ENCODE measurements at regions not wholly inside any gene's neighbourhood (a gene's known extent, or its start where the extent isn't known, plus 50 kb on each side); places are given as distances from the start of the nearest gene placed in this dataset.

DNA sequence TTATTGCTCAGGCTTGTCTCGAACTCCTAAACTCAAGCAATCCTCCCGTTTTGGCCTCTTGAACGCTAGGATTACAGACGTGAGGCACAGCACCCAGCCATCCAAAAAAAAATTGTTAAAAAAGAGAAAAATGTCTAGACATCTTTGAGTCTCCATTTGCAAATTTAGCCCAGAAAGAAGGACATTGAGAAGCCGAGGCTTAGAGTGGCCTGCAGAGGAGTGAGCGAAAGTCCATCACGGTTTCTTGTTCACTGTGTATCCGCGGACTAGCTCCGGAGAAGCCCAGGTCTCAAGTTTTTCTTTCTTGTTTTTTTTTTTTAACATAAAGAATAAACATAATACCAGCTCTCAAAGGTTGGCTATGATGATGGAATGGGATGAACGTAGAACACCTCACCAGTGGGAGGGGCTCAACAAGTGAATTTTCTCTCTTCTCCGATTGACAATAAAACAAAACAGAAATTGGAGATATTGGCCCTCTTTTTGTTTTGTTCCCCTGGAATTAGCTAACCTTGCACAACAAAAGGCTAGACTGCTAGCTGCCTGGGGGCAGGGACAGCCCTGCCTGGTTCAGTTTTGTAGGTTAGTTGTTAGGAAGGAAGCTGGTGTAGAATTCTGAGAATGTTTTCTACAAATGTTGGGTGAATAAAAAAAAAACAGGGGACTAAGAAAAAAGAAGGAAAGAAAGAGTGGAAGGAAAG is 163.4 kb downstream of the MYCN start:
- no peaks in the 10 kb centered on the region for H3K27me3 ChIP-seq (ENCODE audit: insufficient read depth, low read depth, low read length)
- no peaks in the 10 kb centered on the region for H3K79me2 ChIP-seq (replicated peaks; ENCODE audit: insufficient read depth, low read length)
- H3K4me2 ChIP-seq (ENCODE audit: low read length): no peak overlapping the region
- no peaks in the 10 kb centered on the region for H4K20me1 ChIP-seq (ENCODE audit: insufficient read depth)
- no peak overlapping the region for H3K4me3 ChIP-seq (ENCODE audit: low read length)
- peaks cover 5% of the 10 kb centered on the region for H3F3A ChIP-seq (ENCODE audit: insufficient read depth, low read length, poor library complexity, severe bottlenecking)
- H2AFZ ChIP-seq (ENCODE audit: low read depth, low read length): no peak overlapping the region
- no peaks in the 10 kb centered on the region for H3K36me3 ChIP-seq (ENCODE audit: insufficient read depth, low read length)
- no peaks in the 10 kb centered on the region for H3K9me2 ChIP-seq (ENCODE audit: insufficient read depth, low read length)
- H3K9me3 ChIP-seq (ENCODE audit: low read length): no peaks in the 10 kb centered on the region
- no peak overlapping the region for H3K9ac ChIP-seq (ENCODE audit: low read length)
- no peak for TF ChIP-seq SMC3 (conservative IDR thresholded peaks at IDR 0.05; ENCODE audit: poor library complexity)
- no peak for TF ChIP-seq POLR2AphosphoS5 (IDR thresholded peaks at IDR 0.05)
- TF ChIP-seq, protein P1, sequence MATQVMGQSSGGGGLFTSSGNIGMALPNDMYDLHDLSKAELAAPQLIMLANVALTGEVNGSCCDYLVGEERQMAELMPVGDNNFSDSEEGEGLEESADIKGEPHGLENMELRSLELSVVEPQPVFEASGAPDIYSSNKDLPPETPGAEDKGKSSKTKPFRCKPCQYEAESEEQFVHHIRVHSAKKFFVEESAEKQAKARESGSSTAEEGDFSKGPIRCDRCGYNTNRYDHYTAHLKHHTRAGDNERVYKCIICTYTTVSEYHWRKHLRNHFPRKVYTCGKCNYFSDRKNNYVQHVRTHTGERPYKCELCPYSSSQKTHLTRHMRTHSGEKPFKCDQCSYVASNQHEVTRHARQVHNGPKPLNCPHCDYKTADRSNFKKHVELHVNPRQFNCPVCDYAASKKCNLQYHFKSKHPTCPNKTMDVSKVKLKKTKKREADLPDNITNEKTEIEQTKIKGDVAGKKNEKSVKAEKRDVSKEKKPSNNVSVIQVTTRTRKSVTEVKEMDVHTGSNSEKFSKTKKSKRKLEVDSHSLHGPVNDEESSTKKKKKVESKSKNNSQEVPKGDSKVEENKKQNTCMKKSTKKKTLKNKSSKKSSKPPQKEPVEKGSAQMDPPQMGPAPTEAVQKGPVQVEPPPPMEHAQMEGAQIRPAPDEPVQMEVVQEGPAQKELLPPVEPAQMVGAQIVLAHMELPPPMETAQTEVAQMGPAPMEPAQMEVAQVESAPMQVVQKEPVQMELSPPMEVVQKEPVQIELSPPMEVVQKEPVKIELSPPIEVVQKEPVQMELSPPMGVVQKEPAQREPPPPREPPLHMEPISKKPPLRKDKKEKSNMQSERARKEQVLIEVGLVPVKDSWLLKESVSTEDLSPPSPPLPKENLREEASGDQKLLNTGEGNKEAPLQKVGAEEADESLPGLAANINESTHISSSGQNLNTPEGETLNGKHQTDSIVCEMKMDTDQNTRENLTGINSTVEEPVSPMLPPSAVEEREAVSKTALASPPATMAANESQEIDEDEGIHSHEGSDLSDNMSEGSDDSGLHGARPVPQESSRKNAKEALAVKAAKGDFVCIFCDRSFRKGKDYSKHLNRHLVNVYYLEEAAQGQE (IDR thresholded peaks at IDR 0.05; ENCODE audit: borderline replicate concordance): no peak
- TF ChIP-seq MXI1 (conservative IDR thresholded peaks at IDR 0.05; ENCODE audit: poor library complexity, severe bottlenecking): no peak
- TF ChIP-seq CTCF (IDR thresholded peaks at IDR 0.05; ENCODE audit: poor library complexity, severe bottlenecking): no peak
- TF ChIP-seq EP300 (conservative IDR thresholded peaks at IDR 0.05; ENCODE audit: poor library complexity, severe bottlenecking): no peak
- TF ChIP-seq RAD21 (conservative IDR thresholded peaks at IDR 0.05): no peak
- no peak for TF ChIP-seq TAF1 (IDR thresholded peaks at IDR 0.05; ENCODE audit: low read depth)
- TF ChIP-seq EZH2 (IDR thresholded peaks at IDR 0.05; ENCODE audit: borderline replicate concordance, insufficient read depth, low read length, poor library complexity, severe bottlenecking): no peak
- H3K27ac ChIP-seq (ENCODE audit: low read length): no peak overlapping the region

- Histone ChIP-seq H3K9ac (ENCODE audit: low read length) (no peak overlapping the region), H3K36me3 (ENCODE audit: insufficient read depth, low read length) (no peaks in the 10 kb centered on the region), H3K27me3 (ENCODE audit: insufficient read depth, low read depth, low read length) (no peaks in the 10 kb centered on the region), H3K9me2 (ENCODE audit: insufficient read depth, low read length) (no peaks in the 10 kb centered on the region), H3K27ac (ENCODE audit: low read length) (no peak overlapping the region), H4K20me1 (ENCODE audit: insufficient read depth) (no peaks in the 10 kb centered on the region), H3K4me2 (ENCODE audit: low read length) (no peak overlapping the region), H3K79me2 (replicated peaks; ENCODE audit: insufficient read depth, low read length) (no peaks in the 10 kb centered on the region), H3K9me3 (ENCODE audit: low read length) (no peaks in the 10 kb centered on the region), H3F3A (ENCODE audit: insufficient read depth, low read length, poor library complexity, severe bottlenecking) (peaks cover 5% of the 10 kb centered on the region), H3K4me3 (ENCODE audit: low read length) (no peak overlapping the region), H2AFZ (ENCODE audit: low read depth, low read length) (no peak overlapping the region)
- TF ChIP-seq SMC3 (conservative IDR thresholded peaks at IDR 0.05; ENCODE audit: poor library complexity): no peak
Observed at GRCh38 chr2:16102976-16103380, 162.6 kb downstream of the MYCN start.
